ENCODE measurements at regions not wholly inside any gene's neighbourhood (a gene's known extent, or its start where the extent isn't known, plus 50 kb on each side); places are given as distances from the start of the nearest gene placed in this dataset.

DNA sequence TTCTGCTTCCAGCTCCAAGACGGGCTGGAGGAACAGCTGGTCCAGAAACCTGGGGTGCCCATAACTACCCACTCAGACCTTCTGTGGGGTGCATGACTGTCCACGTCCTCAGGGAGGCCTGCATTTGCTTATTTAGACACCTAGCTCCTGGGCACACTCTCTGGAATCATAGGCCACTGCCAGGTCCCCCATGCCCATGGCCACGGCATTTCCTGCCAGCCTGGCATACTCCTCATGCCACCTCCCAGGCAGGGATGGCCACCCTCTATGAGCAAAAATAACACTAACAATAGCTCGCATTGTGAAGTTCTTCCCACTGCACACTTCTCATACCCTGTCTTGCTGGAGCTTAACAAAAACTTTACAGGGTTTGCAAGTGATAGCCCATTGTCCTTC, 166.9 kb upstream of the TPM1 start:
- no peak for DNase-seq

DNA sequence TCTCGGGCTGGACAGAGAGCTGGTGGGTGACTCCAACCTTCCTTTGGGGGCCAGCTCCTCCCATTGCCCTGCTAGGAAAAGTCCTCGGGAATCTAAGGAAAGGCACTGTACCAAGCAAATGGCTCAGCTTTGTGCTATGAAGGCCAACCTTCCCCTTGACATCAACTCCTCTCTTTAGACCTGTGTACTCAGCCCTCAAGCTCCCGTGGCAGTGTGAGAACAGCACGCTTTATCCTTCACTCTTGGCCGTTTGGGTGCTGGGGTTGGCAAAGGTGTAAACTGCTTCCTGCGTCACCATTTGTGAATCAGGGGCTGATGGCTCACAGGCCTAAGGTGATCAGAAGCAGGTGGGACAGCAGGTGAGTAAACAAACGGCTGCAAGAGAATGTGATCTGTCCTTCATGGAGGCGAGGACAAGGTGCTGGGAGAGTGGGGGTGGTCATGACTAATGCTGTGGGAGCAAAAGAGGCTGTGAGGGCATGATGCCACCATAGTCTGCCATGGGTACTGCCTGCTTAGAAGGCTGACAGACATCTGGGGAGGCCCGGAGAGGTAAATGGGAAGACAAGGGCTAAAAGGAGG, 165.2 kb upstream of the TPM1 start:
- DNase-seq: no peak

DNA sequence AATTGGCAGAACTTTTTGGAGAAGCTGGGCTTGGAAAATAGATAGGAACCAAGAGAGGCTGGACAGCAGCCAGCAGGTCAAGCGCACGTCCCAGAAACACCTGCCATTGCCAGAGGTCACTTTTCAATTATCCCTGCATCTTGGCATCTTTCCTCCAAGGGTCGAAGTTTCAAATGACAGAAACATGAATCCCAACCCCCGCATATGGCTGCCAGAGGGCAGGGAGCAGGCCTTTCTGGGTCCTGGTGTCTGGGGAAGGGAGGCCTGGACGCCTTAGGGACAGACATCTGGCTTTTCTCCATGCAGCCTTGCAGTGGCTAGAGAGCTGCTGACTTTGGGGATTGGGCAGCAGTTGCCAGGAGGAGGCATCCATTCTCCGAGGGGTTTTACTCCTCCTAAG, 164.5 kb upstream of the TPM1 start:
- no peak for DNase-seq

DNA sequence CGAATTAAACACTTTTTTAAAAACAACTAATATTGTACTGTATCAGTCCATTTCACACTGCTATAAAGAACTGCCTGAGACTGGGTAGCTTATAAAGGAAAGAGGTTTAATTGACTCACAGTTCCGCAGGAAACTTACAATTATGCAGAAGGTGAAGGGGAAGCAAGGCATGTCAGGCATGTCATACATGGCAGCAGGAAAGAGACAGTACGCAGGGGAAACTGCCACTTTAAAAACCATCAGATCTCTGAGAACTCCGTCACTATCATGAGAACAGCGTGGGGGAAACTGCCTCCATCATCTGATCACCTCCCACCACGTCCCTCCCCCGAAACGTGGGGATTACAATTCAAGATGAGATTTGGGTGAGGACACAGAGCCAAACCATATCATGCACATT, 162.8 kb upstream of the TPM1 start:
- DNase-seq: no peak

DNA sequence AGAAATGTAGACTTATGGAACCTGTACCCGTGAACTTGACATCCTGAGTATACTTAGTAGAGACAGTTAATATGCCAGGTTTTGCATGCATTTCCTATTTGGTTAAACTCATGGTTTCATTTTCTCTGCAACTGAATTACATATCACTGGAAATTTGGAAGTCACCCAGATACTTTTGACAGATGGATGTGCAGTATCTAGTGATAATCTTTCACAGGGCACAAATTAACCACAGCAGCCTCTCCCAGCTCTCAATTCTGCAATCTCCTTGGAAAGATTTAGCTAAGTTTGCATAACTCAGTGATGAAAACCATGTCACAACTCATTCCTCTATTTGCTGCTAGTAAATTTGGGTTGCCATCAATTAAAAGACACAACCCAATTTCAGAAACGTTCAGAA, 162.3 kb upstream of the TPM1 start:
- no peak for DNase-seq

DNA sequence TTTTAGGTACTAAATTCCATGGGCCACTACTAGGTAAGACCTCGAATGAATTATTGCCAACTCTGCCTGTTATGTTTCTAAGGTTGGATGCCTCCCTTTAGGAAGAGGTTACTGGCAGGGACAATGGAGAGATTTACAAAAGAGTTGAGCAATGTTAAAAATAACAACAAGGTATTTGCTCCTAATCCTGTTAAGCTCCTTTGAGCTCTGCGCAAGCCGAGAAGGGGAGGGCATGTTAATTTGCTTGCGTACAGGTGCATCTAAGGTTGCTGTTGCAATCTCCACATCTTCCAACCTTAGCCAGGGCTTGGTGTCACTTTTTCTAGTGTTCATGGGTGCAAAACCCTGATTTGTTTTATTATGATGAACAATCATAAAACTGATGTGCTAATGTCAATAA, 161.5 kb upstream of the TPM1 start:
- no peak for DNase-seq

DNA sequence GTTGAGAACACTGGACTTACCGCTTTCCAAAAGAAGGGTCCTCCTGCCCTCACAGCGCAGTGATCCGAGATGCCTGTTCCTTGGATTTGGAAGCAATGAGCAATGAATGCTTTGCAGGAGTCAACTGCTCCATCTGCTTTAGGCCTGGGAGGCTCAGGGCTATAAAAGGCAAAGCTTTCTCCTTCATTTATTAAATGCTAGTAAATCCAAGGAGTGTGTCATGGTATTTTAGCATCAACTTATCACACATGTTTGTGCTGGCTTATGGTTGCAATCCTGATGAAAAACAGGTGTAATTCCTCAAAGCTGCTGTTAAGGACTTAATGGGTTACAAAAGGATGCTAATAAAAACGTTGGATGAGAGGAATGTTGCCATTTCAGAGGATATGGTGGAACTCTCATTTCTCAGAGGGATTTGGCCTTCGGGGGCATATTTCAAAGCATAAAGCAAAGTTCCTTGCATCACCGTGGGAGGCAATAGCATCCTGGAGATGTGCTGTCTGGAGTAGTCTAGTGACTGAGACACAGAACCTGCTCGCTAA, 158.5 kb upstream of the TPM1 start:
- DNase-seq: no peak

DNA sequence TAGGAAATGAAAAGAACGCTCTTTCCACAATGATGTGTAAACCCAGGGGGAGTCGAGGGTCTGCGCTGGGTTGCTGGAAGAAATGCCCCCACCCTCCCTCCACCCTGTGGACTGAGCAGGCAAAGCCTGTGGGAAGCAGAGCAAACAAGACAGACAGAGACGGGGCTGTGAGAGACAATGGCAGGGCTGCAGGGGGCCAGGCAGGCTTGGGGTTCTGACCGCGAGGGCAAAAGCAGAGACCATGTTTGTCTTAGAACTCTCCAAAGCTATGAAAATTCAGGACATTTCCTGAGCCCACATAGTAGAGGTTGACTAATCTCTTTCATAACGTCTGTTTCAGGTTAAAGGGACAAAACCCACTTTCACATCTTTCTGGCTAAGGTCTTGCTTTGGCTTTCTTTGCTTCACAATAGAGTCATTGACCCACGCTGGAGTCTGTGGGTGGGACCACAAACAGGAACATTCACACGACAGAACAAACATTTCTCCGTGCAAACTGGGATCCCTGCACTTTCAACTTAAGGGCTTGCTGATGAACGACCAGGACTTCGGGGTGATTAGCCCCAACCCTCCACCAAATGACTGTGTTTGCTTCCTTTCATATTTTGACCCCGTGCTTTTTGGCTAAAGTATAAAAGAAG, 156.0 kb upstream of the TPM1 start:
- no peak for DNase-seq

DNA sequence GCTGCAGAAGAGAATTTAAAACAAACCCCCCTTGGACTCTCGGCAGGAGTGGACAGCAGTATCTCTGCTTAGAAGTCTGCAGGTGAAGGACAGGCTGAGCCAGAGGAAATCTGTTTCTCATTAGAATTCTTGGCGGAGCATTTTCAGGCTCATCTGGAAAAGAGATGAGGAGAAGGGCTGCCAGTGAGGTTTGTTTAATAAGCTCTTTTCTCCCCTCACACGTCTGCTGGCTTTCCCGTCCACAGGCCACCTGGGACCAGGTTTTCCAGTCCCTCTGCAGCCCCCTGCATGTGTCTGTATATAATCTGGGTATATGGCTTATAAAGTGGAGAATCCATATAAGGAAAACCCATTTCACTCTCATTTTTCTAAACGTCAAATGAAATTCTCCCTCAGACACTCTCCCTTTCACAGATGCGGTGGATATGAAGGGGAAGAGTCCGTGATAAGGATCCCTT, 155.4 kb upstream of the TPM1 start:
- no peak for DNase-seq

DNA sequence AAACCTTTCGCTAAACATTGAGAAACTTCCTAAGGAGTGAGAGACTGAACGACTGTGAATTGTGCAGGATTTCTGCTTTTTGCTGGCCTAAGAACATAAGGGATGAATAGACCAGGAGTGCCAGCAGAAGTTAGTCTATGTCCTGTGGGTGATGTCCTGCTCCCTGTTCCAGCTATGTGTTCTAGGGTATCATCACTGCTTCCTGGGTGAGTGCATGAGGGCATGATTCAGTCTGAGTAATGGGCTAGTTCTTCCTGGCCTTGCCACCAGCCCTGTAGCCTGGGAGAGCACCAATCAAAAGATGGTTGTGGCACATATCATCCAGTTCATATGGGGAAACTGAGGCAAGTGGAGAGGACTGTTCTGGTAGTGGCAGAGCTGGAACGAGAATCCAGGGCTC, 153.9 kb upstream of the TPM1 start:
- DNase-seq: no peak

DNA sequence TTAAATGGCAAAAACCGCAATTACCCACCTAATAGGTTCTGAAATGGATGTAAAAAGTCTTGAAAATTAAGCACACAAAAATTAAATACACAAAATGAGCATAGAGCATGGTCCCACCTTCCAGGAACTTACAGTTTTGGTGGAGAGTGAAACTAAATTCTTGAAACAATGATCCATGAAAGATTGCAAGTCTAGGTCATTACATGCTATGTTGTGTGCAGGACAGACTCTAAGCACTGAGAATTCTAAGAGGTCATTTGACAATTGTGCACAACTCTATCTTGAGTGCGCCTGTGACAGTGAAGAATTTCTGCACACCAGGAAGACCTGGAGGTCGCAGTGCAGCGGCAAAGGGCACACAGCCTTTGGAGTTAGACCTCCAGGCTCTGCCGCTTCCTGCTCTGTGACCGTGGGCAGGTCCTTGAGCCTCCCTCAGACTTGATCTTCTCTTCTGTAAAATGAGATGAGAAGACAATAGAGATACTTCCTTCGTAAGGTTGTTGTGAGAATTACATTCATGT, 153.3 kb upstream of the TPM1 start:
- DNase-seq: no peak

DNA sequence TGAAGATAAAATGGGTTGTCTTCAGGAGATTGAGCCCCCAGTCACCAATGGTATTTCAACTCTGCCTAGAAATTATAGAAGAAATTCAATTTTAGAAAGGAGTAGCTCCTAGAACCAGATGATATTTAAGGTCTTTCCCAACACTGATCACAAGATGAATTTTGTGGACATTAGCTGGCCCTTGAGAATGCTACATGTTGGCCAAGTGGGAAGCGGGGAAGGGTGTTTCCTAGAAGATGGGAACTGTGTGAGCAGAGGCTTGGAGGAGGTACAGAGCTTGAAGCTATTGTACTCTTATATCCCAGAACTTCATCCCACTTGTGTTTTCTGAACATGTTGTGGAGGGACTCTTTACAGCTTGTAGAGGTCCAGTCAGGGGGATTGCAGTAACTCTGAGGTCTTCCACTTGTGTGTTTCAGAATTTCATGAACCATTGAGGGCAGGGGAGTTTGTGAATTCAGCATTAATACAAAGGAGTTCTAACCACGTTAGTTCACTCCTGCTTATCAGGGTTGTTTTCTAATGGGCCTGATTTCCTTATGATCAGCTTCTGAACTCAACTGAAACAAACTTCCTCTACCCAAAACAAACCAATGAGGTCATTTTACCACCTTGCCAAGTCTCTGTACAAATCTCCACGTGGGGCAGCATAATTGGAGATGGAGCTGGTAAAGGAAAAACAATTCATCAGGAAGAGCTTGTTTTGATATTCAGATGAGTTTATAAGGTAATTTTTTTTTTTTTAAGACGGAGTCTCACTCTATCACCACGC, 152.6 kb upstream of the TPM1 start:
- DNase-seq: no peak

DNA sequence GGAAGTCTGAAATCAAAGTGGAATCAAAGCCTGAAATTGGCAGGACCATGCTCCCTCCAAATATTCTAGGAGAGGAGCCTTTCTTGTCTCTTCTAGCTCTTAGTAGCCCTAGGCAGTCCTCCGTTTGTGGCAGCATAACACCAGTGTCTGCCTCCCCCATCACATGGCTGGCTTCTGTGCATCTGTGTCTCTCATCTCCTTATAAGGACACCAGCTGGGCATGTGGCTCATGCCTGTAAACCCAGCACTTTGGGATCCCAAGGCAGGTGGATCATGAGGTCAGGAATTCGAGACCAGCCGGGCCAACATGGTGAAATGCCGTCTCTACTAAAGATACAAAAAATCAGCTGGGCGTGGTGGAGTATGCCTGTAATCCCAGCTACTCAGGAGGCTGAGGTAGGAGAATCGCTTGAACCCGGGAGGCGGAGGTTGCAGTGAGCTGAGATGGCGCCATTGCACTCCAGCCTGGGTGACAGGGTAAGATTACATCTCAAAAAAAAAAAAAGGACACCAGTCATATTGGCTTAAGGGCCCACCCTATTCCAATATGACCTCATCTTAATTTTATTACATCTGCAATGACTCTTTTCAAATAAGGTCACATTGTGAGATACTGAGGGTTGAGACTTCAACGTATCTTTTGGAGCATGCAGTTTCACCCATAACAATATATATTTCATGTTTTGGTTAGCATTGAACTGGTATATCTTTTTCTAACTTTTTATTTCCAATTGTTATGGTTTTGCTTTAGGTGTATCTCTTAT, 148.0 kb upstream of the TPM1 start:
- no peak for DNase-seq

DNA sequence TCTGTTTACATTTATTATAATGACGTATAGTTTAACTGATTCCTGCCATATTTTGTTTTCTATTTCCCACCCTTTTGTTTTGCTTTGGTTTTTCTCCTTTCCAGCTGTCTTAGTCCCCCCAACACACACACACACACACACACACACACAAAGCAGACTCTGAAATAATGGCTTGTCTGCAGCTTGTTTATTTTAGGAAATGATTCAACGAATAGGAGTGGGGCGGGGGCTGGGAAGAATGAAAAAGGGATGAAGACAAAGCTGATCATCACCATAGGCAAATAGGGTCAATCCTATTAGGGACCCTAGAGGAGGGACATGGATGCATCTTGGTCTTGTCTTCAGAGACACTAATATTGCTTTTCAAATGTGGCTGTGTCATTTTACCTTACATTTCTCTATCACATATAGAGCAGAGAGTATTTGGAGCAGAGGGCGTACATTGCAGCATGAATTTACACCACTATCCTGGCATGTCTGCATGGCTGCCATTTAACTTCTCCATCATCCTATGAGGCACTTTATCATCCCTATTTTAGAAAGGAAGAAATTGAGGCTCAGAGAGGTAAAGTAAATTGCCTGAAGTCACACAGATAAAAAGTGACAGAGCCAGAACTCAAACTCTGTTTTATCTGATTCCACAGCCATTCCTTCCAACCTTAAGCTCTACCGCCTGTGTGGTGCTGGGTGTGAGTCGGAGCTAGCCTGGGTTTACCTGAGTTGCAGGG, 147.2 kb upstream of the TPM1 start:
- no peak for DNase-seq

DNA sequence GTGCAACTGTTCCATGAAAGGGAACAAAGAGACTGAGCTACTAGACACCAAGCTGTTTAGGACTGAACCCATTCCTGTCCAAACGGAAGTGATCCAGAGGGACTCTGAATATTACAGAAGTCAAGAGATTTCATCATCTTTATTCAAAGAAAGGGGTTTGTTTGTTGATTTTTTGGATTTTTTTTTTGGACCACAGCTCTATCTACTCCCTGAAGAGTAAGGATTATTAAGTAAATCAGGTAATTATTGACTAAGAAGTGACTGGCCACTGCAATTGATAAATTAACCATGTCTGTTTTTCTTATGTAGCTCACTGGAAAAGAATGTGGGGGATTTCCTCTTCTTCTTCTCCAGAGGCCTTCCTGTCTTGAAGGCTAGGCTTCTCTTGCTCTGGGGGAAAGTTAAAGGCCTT, 146.6 kb upstream of the TPM1 start:
- DNase-seq: no peak

DNA sequence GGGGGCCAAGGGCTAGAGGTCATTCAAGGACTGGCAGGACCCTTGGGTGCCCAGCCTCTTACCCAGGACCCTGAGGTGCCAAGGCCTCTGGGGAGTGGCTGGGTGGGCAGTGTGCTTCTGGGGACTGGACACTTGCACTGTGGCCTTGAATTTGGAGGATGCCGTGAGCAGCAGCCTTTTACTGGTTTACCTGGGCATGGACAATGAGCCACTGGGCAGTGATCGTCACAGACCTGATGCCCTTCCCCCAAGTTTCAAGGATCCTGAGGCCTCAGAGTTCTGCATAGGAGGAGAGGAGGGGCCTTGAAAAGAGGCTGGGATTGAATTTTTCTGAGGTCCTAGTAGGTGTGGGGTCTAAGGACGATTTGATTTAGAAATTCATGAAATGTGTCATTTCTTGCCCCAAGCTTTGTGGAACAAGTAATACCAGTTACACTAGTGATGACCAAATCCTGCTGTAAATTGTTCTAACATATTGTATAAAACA, 146.1 kb upstream of the TPM1 start:
- no peak for DNase-seq

DNA sequence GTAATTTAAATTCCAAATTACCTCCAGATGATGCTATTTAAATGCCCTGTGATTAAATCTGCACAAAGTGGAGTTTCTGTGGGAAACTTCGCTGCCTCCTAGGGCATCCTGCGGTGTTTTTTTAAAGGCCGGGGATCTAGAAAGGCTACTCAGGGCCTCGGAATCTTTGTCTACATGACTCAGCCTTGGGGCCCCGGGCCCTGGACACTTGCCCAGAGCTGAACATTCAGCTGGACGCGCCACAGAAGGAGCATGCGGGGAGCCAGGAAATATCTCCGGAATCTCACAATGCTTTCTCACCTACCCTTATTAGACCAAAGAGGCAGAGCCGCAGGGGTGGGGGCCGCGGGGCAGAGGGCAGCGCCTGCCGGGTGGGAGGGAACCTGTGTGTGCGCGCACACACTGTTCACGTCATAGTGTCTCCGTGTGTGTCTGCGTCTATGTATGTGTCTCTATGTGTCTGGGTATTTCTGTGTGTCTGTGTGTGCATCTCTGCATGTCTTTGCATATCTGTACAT, 145.5 kb upstream of the TPM1 start:
- DNase-seq: no peak

DNA sequence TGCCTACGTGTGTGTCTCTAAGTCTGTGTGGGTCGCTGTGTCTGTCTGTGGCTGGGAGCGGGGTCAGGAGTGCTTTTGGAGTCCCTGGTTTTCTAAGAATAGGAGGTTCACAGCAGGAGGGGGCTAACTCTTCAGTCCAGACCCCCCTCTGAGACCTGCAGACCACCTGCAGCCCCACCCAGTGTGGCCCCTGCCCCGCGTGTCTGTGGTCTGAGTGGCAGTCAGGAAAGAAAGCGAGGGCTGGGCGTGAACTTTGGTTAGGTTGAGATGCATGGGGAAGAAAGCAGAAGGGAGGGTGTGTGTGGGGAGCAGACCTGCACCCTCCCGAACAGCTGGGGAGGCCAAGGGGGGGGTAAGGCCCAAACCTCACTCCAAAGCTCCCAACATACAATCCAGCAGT, 144.9 kb upstream of the TPM1 start:
- DNase-seq: no peak

DNA sequence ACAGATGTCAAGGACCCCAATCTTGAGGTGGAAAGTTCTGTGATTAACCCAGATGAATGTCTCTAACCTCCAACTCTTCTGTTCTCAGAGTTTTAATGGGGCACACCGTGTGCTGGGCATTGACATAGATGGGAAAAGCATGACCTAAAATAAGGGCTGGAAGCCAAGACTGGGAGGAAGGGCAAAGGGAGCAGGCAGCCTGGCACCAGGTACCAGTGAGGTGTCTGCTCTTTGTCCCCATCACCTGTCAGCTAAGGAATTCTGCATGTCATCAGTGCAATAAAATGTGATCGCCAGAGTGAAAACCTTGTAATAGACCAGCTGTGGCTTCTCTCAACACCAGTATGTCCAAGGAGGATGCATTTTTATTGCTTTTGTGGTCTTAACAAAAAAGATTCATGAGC, 143.5 kb upstream of the TPM1 start:
- no peak for DNase-seq

DNA sequence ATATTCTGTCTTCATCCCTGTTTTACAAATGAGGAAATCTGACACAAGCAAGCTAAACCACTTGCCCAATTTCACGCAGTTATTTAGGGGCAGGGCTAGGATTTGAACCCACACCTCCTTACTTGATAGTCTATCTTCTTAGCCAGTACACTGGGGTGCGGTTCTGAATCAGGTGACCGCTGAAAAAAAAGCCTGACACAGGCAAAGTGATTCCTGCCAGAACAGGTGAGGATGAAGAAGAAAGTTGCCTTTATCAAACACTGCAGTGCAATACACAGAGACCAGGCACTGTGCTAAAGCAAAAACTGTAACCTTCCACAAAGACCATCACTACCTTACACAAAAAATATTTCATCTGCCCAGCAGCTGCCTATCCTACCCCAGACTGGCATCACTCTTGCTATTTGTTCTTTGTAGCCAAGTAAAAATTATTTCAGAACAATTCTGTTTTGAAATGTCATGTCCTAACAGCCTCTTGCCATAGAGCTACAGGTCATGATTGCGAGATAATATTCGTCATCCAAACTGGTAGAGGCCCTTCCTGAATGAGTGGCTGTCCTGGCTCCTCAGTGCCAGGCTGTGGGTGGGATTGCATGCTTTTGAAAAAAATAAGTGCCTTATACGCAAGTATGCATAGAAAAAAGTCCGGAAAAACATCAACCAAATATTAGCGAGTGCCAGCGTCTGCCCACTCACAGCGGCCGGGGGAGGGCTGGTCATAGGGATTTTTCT, 142.3 kb upstream of the TPM1 start:
- DNase-seq: no peak

DNA sequence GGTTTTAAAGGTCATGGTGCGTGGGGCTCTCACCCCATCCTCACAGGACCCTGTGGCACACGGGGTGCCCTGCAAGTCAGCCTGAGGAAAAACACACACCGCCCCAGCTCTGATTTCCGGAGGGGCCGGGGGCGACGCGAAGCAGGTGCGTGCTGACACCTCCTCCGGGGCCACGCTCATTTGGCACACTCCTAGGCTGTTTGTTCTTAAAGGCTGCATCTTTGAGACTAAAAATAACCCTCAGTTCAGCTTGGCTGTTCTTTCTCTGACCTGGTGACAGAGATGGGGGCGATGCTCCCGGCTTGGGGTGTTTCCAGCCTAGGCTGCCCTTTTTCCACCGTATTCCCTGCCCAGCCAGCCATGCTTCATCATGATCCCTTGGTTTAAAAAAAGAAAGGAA, 141.5 kb upstream of the TPM1 start:
- DNase-seq: no peak

Measured in CD4-positive, alpha-beta T cell treated with Interleukin-21 for 1 hour (primary cell).